ENCODE measurements at regions not wholly inside any gene's neighbourhood (a gene's known extent, or its start where the extent isn't known, plus 50 kb on each side); places are given as distances from the start of the nearest gene placed in this dataset.

DNA sequence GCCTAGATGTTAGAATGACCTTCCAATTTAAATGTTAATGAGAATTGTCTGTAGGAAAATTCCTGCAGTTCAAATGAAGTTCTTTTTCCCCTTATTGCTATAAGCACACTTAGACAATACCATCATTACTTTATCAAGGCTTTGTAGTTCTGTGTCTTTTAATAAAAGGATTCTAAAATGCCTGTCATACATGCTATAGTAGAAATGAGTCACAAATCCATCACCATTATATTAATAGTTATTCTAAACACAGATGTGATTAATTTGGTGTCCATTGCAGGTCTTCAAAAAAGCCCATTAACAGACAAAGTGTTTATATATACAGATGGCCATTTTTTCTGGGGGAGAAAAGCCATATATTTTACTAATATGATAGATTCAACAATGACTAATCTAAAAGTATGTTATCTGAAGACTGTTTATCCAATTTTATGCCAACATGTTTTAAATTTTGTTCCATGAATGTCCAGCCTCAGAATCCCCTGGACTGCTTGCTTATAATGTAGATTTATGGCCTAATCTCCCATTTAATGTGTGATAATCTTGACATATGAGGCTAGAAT, 1678.3 kb upstream of the PCDH20 start (continued):
- TF ChIP-seq, protein P1, sequence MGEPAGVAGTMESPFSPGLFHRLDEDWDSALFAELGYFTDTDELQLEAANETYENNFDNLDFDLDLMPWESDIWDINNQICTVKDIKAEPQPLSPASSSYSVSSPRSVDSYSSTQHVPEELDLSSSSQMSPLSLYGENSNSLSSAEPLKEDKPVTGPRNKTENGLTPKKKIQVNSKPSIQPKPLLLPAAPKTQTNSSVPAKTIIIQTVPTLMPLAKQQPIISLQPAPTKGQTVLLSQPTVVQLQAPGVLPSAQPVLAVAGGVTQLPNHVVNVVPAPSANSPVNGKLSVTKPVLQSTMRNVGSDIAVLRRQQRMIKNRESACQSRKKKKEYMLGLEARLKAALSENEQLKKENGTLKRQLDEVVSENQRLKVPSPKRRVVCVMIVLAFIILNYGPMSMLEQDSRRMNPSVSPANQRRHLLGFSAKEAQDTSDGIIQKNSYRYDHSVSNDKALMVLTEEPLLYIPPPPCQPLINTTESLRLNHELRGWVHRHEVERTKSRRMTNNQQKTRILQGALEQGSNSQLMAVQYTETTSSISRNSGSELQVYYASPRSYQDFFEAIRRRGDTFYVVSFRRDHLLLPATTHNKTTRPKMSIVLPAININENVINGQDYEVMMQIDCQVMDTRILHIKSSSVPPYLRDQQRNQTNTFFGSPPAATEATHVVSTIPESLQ (CRISPR knock-in tag; IDR thresholded peaks at IDR 0.05): no peak
- TF ChIP-seq NR3C1 (CRISPR knock-in tag; conservative IDR thresholded peaks at IDR 0.05; ENCODE audit: low read depth) (no peak), ZNF423 (CRISPR knock-in tag; IDR thresholded peaks at IDR 0.05) (no peak), ZMAT4 (CRISPR knock-in tag; IDR thresholded peaks at IDR 0.05) (no peak), ESRRA (CRISPR knock-in tag; IDR thresholded peaks at IDR 0.05; ENCODE audit: borderline replicate concordance) (no peak)
- TF ChIP-seq, protein P2, sequence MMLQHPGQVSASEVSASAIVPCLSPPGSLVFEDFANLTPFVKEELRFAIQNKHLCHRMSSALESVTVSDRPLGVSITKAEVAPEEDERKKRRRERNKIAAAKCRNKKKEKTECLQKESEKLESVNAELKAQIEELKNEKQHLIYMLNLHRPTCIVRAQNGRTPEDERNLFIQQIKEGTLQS (CRISPR knock-in tag; conservative IDR thresholded peaks at IDR 0.05): no peak

DNA sequence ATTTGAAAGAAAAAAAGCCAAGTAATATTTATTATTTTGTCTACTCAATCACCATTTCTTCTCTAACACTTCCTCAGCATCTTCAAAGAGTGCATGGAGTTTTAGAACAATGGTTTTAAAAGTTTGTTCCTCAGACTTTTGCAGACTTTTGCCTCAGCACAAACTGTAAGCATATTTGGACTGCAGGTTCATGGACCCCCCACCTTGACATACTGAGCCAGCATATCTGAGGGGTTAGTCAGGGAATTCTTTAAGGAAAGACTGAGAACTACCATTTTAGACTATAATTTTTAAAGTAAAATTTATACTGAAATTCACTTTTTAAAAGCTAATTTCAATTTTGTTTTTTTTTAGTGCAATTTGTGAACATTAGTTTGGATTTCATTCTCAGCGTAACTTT, 1676.8 kb upstream of the PCDH20 start:
- no peak for DNase-seq (ENCODE audit: low spot score)
- H3K9me3 Mint-ChIP-seq: no peaks in the 10 kb centered on the region
- H3K27me3 Mint-ChIP-seq (ENCODE audit: low read depth): no peaks in the 10 kb centered on the region
- ChIA-PET POLR2A (no interaction called here), CTCF (no interaction called here)
- no peak overlapping the region for H3K27ac Mint-ChIP-seq
- TF ChIP-seq RELA (CRISPR knock-in tag; IDR thresholded peaks at IDR 0.05; ENCODE audit: borderline replicate concordance): no peak
- TF ChIP-seq, protein P3, sequence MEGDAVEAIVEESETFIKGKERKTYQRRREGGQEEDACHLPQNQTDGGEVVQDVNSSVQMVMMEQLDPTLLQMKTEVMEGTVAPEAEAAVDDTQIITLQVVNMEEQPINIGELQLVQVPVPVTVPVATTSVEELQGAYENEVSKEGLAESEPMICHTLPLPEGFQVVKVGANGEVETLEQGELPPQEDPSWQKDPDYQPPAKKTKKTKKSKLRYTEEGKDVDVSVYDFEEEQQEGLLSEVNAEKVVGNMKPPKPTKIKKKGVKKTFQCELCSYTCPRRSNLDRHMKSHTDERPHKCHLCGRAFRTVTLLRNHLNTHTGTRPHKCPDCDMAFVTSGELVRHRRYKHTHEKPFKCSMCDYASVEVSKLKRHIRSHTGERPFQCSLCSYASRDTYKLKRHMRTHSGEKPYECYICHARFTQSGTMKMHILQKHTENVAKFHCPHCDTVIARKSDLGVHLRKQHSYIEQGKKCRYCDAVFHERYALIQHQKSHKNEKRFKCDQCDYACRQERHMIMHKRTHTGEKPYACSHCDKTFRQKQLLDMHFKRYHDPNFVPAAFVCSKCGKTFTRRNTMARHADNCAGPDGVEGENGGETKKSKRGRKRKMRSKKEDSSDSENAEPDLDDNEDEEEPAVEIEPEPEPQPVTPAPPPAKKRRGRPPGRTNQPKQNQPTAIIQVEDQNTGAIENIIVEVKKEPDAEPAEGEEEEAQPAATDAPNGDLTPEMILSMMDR (IDR thresholded peaks at IDR 0.05): no peak
- no peak for TF ChIP-seq ZNF416 (CRISPR knock-in tag; IDR thresholded peaks at IDR 0.05)
- TF ChIP-seq ETV6 (CRISPR knock-in tag; IDR thresholded peaks at IDR 0.05): no peak
- TF ChIP-seq, protein P1 (CRISPR knock-in tag; IDR thresholded peaks at IDR 0.05): no peak
- H3K36me3 Mint-ChIP-seq: no peaks in the 10 kb centered on the region
- H3K4me1 Mint-ChIP-seq: peaks cover 8% of the 10 kb centered on the region
- ATAC-seq: no peak
- no peak overlapping the region for H3K4me3 Mint-ChIP-seq

DNA sequence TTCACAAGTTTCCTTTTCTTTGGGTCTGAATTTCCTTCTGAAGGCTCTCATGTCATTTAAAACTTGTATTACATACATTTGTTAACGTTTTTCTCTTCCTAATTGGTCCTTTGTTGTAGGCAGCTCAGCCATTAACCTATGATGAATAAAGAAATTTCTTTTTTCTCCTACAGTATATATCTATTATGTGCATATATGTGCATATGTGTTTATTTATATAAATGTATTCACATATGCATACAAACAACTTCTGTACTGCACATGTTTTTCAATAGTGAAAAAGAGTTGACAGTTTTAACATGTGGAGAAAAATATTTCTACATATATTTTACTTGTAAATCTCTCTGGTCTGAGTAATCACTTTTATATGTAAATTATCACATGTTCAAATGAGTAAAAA, 1674.9 kb upstream of the PCDH20 start:
- no peak overlapping the region for H3K27ac Mint-ChIP-seq
- TF ChIP-seq, protein P4, sequence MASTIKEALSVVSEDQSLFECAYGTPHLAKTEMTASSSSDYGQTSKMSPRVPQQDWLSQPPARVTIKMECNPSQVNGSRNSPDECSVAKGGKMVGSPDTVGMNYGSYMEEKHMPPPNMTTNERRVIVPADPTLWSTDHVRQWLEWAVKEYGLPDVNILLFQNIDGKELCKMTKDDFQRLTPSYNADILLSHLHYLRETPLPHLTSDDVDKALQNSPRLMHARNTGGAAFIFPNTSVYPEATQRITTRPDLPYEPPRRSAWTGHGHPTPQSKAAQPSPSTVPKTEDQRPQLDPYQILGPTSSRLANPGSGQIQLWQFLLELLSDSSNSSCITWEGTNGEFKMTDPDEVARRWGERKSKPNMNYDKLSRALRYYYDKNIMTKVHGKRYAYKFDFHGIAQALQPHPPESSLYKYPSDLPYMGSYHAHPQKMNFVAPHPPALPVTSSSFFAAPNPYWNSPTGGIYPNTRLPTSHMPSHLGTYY (CRISPR knock-in tag; IDR thresholded peaks at IDR 0.05): no peak
- TF ChIP-seq, protein P5, sequence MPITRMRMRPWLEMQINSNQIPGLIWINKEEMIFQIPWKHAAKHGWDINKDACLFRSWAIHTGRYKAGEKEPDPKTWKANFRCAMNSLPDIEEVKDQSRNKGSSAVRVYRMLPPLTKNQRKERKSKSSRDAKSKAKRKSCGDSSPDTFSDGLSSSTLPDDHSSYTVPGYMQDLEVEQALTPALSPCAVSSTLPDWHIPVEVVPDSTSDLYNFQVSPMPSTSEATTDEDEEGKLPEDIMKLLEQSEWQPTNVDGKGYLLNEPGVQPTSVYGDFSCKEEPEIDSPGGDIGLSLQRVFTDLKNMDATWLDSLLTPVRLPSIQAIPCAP (CRISPR knock-in tag; IDR thresholded peaks at IDR 0.05): no peak
- no peak for TF ChIP-seq ESRRA (CRISPR knock-in tag; IDR thresholded peaks at IDR 0.05; ENCODE audit: borderline replicate concordance)
- DNase-seq (ENCODE audit: low spot score) (no peak), ATAC-seq (no peak)
- peaks cover 12% of the 10 kb centered on the region for H3K4me1 Mint-ChIP-seq
- H3K9me3 Mint-ChIP-seq: no peaks in the 10 kb centered on the region
- POLR2A ChIA-PET: no interaction called here
- H3K4me3 Mint-ChIP-seq: no peak overlapping the region
- no peaks in the 10 kb centered on the region for H3K27me3 Mint-ChIP-seq (ENCODE audit: low read depth)
- CTCF ChIA-PET: no interaction called here
- H3K36me3 Mint-ChIP-seq: no peaks in the 10 kb centered on the region
